Hepatocyte (in vitro differentiated cells): ENCODE measurements at regions not wholly inside any gene's neighbourhood (a gene's known extent, or its start where the extent isn't known, plus 50 kb on each side); places are given as distances from the start of the nearest gene placed in this dataset.
"Not testable (repeated sequence)": the region's sequence is repeated elsewhere in the genome, so short reads cannot be mapped to it uniquely, and the experiment has no call there.

Source experiments
- DNase-seq: peaks from one replicate; pipeline ENCODE4 v3.0.0-alpha.2; 2016; ENCODE audit warnings: low spot score
- H2AFZ ChIP-seq: fragments of 200-600 bp; sonication (generic); 2 replicates; pipeline ENCODE4 v1.6.0; 2016; ENCODE audit warnings: antibody characterized with exemption, mild to moderate bottlenecking
- H3K27ac ChIP-seq: fragments of 200-600 bp; sonication (generic); 2 replicates; pipeline ENCODE4 v1.5.1; 2016; ENCODE audit warnings: mild to moderate bottlenecking
- H3K27me3 ChIP-seq: fragments of 200-600 bp; sonication (generic); 2 replicates; pipeline ENCODE4 v1.6.1; 2016
- H3K36me3 ChIP-seq: fragments of 200-600 bp; sonication (generic); replicated peaks from 2 replicates; pipeline ENCODE4 v1.5.1; 2016; ENCODE audit warnings: low read depth; ENCODE audit not compliant: insufficient read depth
- H3K4me1 ChIP-seq: fragments of 200-600 bp; sonication (generic); 2 replicates; pipeline ENCODE4 v1.5.1; 2016; ENCODE audit warnings: mild to moderate bottlenecking, moderate library complexity; ENCODE audit not compliant: insufficient read depth
- H3K4me2 ChIP-seq: fragments of 200-600 bp; sonication (generic); 2 replicates; pipeline ENCODE4 v1.6.0; 2016
- H3K4me3 ChIP-seq: fragments of 200-600 bp; sonication (generic); 2 replicates; pipeline ENCODE4 v1.5.1; 2016; ENCODE audit warnings: mild to moderate bottlenecking
- H3K79me2 ChIP-seq: fragments of 200-600 bp; sonication (generic); 2 replicates; pipeline ENCODE4 v1.6.0; 2017; ENCODE audit warnings: mild to moderate bottlenecking
- H3K9me2 ChIP-seq: fragments of 200-600 bp; sonication (generic); replicated peaks from 2 replicates; pipeline ENCODE4 v1.6.0; 2017; ENCODE audit warnings: mild to moderate bottlenecking; ENCODE audit not compliant: insufficient read depth
- H3K9me3 ChIP-seq: fragments of 200-600 bp; sonication (generic); 2 replicates; pipeline ENCODE4 v1.5.1; 2016; ENCODE audit warnings: low read depth, mild to moderate bottlenecking
- H4K20me1 ChIP-seq: fragments of 200-600 bp; sonication (generic); 2 replicates; pipeline ENCODE4 v1.6.0; 2016; ENCODE audit warnings: mild to moderate bottlenecking; ENCODE audit not compliant: insufficient read depth, poor library complexity, severe bottlenecking
- CTCF ChIP-seq: fragments of 200-600 bp; sonication (generic); IDR thresholded peaks from 2 replicates; pipeline ENCODE4 v1.5.1; 2016; ENCODE audit warnings: antibody characterized with exemption, mild to moderate bottlenecking; ENCODE audit not compliant: poor library complexity
- EZH2 ChIP-seq: fragments of 200-600 bp; sonication (generic); IDR thresholded peaks from 2 replicates; pipeline ENCODE4 v1.6.1; 2016; ENCODE audit warnings: antibody characterized with exemption, mild to moderate bottlenecking, borderline replicate concordance
- EZH2phosphoT487 ChIP-seq: fragments of 200-600 bp; sonication (generic); IDR thresholded peaks from one replicate; pipeline ENCODE4 v1.6.1; 2018; ENCODE audit warnings: antibody characterized with exemption, mild to moderate bottlenecking, low read depth, moderate library complexity; ENCODE audit not compliant: unreplicated experiment, severe bottlenecking
- WGBS: methylation state at CpG from one replicate; pipeline ENCODE4 v1.1.6; 2016; ENCODE audit warnings: low lambda C conversion rate; ENCODE audit errors: missing lambda C conversion rate; 5-methylcytosine and 5-hydroxymethylcytosine counted together

- H3K27me3 ChIP-seq, result no peaks in the 10 kb centered on the region
- H3K4me3 ChIP-seq, result no peak overlapping the region
- no peak overlapping the region for H2AFZ ChIP-seq
- H3K9me2 ChIP-seq, result no peaks in the 10 kb centered on the region
- no peaks in the 10 kb centered on the region for H3K9me3 ChIP-seq
- no peak overlapping the region for H3K27ac ChIP-seq
- H3K4me2 ChIP-seq, result no peak overlapping the region
- no peaks in the 10 kb centered on the region for H3K79me2 ChIP-seq
- 45% methylated on average over 1 of the region's 1 CpG for WGBS
- no peaks in the 10 kb centered on the region for H3K4me1 ChIP-seq
- DNase-seq, result peak; percentile 8
- H4K20me1 ChIP-seq, result no peaks in the 10 kb centered on the region
- no peaks in the 10 kb centered on the region for H3K36me3 ChIP-seq
- TF ChIP-seq EZH2phosphoT487 (no peak), CTCF (no peak), EZH2 (no peak)
Observed at GRCh38 chr17:53626286-53626685, 196.4 kb upstream of the KIF2B start.

- no peaks in the 10 kb centered on the region for H3K9me2 ChIP-seq
- no peak overlapping the region for H3K27ac ChIP-seq
- H2AFZ ChIP-seq, result no peak overlapping the region
- H3K4me3 ChIP-seq, result no peak overlapping the region
- TF ChIP-seq EZH2, result no peak
- no peak for TF ChIP-seq CTCF
- no peak for TF ChIP-seq EZH2phosphoT487
- no peaks in the 10 kb centered on the region for H3K36me3 ChIP-seq
- H3K4me1 ChIP-seq, result no peaks in the 10 kb centered on the region
- no peaks in the 10 kb centered on the region for H3K9me3 ChIP-seq
- WGBS, result 46% methylated on average over 3 of the region's 3 CpGs
- no peaks in the 10 kb centered on the region for H4K20me1 ChIP-seq
- no peaks in the 10 kb centered on the region for H3K27me3 ChIP-seq
- no peak overlapping the region for H3K4me2 ChIP-seq
- DNase-seq, result no peak
- no peaks in the 10 kb centered on the region for H3K79me2 ChIP-seq
Observed at GRCh38 chr17:53619025-53619424, 203.7 kb upstream of the KIF2B start.

GRCh38 chr17:53608208-53608607, 214.5 kb upstream of the KIF2B start:
- H3K4me1 ChIP-seq, H2AFZ ChIP-seq, H3K27ac ChIP-seq, H3K27me3 ChIP-seq, H3K4me3 ChIP-seq, H3K9me3 ChIP-seq, DNase-seq, H3K9me2 ChIP-seq, H4K20me1 ChIP-seq, H3K4me2 ChIP-seq, H3K36me3 ChIP-seq, H3K79me2 ChIP-seq: not testable (repeated sequence)
- 87% methylated on average over 5 of the region's 5 CpGs for WGBS

- WGBS, result 11% methylated on average over 1 of the region's 1 CpG
- no peaks in the 10 kb centered on the region for H4K20me1 ChIP-seq
- no peak overlapping the region for H3K27ac ChIP-seq
- no peak overlapping the region for H2AFZ ChIP-seq
- no peak for DNase-seq
- TF ChIP-seq EZH2phosphoT487 (no peak), EZH2 (no peak), CTCF (no peak)
- no peaks in the 10 kb centered on the region for H3K79me2 ChIP-seq
- no peaks in the 10 kb centered on the region for H3K4me1 ChIP-seq
- H3K9me2 ChIP-seq, result no peaks in the 10 kb centered on the region
- no peaks in the 10 kb centered on the region for H3K27me3 ChIP-seq
- no peak overlapping the region for H3K4me2 ChIP-seq
- no peaks in the 10 kb centered on the region for H3K36me3 ChIP-seq
- no peak overlapping the region for H3K4me3 ChIP-seq
- H3K9me3 ChIP-seq, result no peaks in the 10 kb centered on the region
Observed at GRCh38 chr17:53607475-53607874, 215.3 kb upstream of the KIF2B start.
